Astrocyte (in vitro differentiated cells and primary cell): ENCODE measurements at regions not wholly inside any gene's neighbourhood (a gene's known extent, or its start where the extent isn't known, plus 50 kb on each side); places are given as distances from the start of the nearest gene placed in this dataset.
A peak's percentile ranks its signal among the peaks of the same experiment; 100 is the strongest.

ENCODE experiments used
- CTCF ChIP-seq: IDR thresholded peaks from 2 replicates; pipeline ENCODE4 v1.5.1; 2011; ENCODE audit warnings: low read depth, mild to moderate bottlenecking, inconsistent platforms, low read length, moderate library complexity; ENCODE audit not compliant: insufficient read depth
- EZH2 ChIP-seq: IDR thresholded peaks from 2 replicates; pipeline ENCODE4 v1.6.1; 2012; ENCODE audit warnings: mild to moderate bottlenecking, low read length, inconsistent platforms; ENCODE audit not compliant: insufficient read depth

GRCh38 chrX:17944833-17945497, 83.9 kb upstream of the RAI2 start:
- TF ChIP-seq EZH2 (no peak), CTCF (peak; percentile 21)
